HFFc6 (cell line): ENCODE measurements at regions not wholly inside any gene's neighbourhood (a gene's known extent, or its start where the extent isn't known, plus 50 kb on each side); places are given as distances from the start of the nearest gene placed in this dataset.
"Not testable (repeated sequence)": the region's sequence is repeated elsewhere in the genome, so short reads cannot be mapped to it uniquely, and the experiment has no call there.

Experiments used
- DNase-seq: peaks from one replicate; pipeline ENCODE4 v3.0.0-alpha.2; 2018
- H3K27ac Mint-ChIP-seq: 2 replicates; pipeline ENCODE4 v1.8.0; 2020; ENCODE audit warnings: mild to moderate bottlenecking, mixed read lengths
- H3K27me3 Mint-ChIP-seq: 2 replicates; pipeline ENCODE4 v1.8.0; 2021; ENCODE audit warnings: mild to moderate bottlenecking, moderate library complexity, mixed read lengths; ENCODE audit not compliant: insufficient read depth
- H3K36me3 Mint-ChIP-seq: 2 replicates; pipeline ENCODE4 v1.8.0; 2021; ENCODE audit warnings: low read depth, mixed read lengths
- H3K4me1 Mint-ChIP-seq: 2 replicates; pipeline ENCODE4 v1.8.0; 2020; ENCODE audit warnings: low read depth, mixed read lengths
- H3K4me3 Mint-ChIP-seq: 2 replicates; pipeline ENCODE4 v1.8.0; 2020; ENCODE audit warnings: mild to moderate bottlenecking, moderate library complexity, mixed read lengths
- H3K9me3 Mint-ChIP-seq: 2 replicates; pipeline ENCODE4 v1.8.0; 2020; ENCODE audit warnings: mild to moderate bottlenecking, mixed read lengths
- TF ChIP-seq, protein P1 (sequence below): fragments of 200-600 bp; sonication (generic); IDR thresholded peaks from 2 replicates; pipeline ENCODE4 v1.5.0; 2021; ENCODE audit warnings: antibody characterized with exemption, mild to moderate bottlenecking

- Mint-ChIP-seq H3K9me3 (no peaks in the 10 kb centered on the region), H3K4me1 (no peaks in the 10 kb centered on the region), H3K27me3 (no peaks in the 10 kb centered on the region), H3K27ac (no peak overlapping the region), H3K36me3 (no peaks in the 10 kb centered on the region), H3K4me3 (no peak overlapping the region)
- DNase-seq = no peak
- TF ChIP-seq, protein P1, sequence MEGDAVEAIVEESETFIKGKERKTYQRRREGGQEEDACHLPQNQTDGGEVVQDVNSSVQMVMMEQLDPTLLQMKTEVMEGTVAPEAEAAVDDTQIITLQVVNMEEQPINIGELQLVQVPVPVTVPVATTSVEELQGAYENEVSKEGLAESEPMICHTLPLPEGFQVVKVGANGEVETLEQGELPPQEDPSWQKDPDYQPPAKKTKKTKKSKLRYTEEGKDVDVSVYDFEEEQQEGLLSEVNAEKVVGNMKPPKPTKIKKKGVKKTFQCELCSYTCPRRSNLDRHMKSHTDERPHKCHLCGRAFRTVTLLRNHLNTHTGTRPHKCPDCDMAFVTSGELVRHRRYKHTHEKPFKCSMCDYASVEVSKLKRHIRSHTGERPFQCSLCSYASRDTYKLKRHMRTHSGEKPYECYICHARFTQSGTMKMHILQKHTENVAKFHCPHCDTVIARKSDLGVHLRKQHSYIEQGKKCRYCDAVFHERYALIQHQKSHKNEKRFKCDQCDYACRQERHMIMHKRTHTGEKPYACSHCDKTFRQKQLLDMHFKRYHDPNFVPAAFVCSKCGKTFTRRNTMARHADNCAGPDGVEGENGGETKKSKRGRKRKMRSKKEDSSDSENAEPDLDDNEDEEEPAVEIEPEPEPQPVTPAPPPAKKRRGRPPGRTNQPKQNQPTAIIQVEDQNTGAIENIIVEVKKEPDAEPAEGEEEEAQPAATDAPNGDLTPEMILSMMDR = no peak
Measured at GRCh38 chr6:27854421-27854820, 57.8 kb downstream of the OR2B2 start.

DNA sequence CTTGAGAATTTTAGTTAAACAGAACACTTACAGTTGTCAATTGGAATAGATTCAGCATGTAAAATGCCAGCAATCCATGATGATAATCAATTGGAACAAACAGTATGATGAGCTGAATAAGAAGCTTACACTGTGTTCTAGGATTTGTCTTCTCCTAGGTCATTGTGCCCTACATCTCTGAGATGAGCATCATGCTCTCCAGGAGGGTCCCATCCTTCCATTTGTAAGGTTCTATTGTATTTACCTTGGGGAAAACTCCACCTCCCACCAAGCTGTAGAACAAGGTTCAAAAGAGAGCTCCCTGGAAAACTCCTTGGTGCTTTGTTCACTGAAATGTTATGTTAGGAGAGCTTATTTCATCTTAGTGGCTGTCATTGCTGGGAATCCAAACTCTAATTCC is 60.8 kb downstream of the OR2B2 start:
- DNase-seq = no peak
- H3K27me3 Mint-ChIP-seq = peaks cover 1% of the 10 kb centered on the region; the same call in 1 of the 2 replicates
- H3K9me3 Mint-ChIP-seq = no peaks in the 10 kb centered on the region
- no peak overlapping the region for H3K27ac Mint-ChIP-seq
- H3K4me1 Mint-ChIP-seq = peaks cover 20% of the 10 kb centered on the region
- no peak overlapping the region for H3K4me3 Mint-ChIP-seq
- no peaks in the 10 kb centered on the region; the same call in 1 of the 2 replicates for H3K36me3 Mint-ChIP-seq
- TF ChIP-seq, protein P1 = no peak

DNA sequence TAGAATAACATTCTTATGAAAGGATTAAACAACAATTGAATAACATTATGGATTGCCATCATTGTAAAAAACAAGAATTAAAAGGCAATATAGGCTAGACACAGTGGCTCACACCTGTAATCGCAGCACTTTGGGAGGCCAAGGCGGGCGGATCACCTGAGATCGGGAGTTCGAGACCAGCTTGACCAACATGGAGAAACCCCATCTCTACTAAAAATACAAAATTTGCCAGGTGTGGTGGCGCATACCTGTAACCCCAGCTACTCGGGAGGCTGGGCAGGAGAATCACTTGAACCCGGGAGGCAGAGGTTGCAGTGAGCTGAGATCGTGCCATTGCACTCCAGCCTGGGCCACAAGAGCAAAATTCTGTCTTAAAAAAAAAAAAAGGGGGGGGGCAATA is 63.2 kb downstream of the OR2B2 start:
- H3K36me3 Mint-ChIP-seq, H3K27me3 Mint-ChIP-seq, H3K27ac Mint-ChIP-seq: not testable (repeated sequence)

GRCh38 chr6:27847706-27848105 is 64.5 kb downstream of the OR2B2 start:
- H3K27me3 Mint-ChIP-seq = peaks cover 1% of the 10 kb centered on the region; the same call in 1 of the 2 replicates
- TF ChIP-seq, protein P1 = no peak
- no peak overlapping the region for H3K27ac Mint-ChIP-seq
- peak; percentile 49 for DNase-seq
- H3K9me3 Mint-ChIP-seq = no peaks in the 10 kb centered on the region
- peaks cover 20% of the 10 kb centered on the region for H3K4me1 Mint-ChIP-seq
- no peak overlapping the region for H3K4me3 Mint-ChIP-seq
- H3K36me3 Mint-ChIP-seq = no peaks in the 10 kb centered on the region; the same call in 1 of the 2 replicates

More for the DNA sequence above, 63.2 kb downstream of the OR2B2 start:
- H3K9me3 Mint-ChIP-seq, DNase-seq, H3K4me3 Mint-ChIP-seq: not testable (repeated sequence)
- H3K4me1 Mint-ChIP-seq = peaks cover 20% of the 10 kb centered on the region

DNA sequence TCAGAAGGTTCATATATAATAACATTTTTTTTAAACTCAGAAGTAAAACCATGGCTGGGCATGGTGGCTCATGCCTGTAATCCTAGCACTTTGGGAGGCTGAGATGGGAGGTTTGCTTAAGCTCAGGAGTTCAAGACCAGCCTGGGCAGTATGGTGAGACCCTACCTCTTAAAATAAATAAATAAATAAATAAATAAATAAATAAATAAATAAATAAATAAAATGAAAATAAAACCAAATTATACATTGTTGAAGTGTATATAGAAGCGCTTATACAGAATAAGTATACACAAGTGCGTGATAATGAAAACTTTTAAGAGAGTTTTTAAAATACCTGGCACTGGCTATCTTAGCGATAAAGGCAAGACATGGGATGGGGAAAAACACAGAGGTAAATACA is 71.6 kb downstream of the OR2B2 start:
- Mint-ChIP-seq H3K36me3 (no peaks in the 10 kb centered on the region), H3K4me1 (no peaks in the 10 kb centered on the region; the same call in 1 of the 2 replicates), H3K27me3 (no peaks in the 10 kb centered on the region), H3K27ac (no peak overlapping the region), H3K9me3 (no peaks in the 10 kb centered on the region), H3K4me3 (no peak overlapping the region)
- TF ChIP-seq, protein P1 = no peak
- DNase-seq = no peak

- H3K36me3 Mint-ChIP-seq = no peaks in the 10 kb centered on the region
- no peak overlapping the region for H3K27ac Mint-ChIP-seq
Measured at GRCh38 chr6:27839626-27840475, 72.3 kb downstream of the OR2B2 start.

More at GRCh38 chr6:27839626-27840475, 72.3 kb downstream of the OR2B2 start:
- TF ChIP-seq, protein P1 = no peak
- Mint-ChIP-seq H3K9me3 (no peaks in the 10 kb centered on the region), H3K4me3 (no peak overlapping the region), H3K4me1 (peaks cover 6% of the 10 kb centered on the region), H3K27me3 (no peaks in the 10 kb centered on the region)
- peak; percentile 82 for DNase-seq
